Liver (tissue), 8 donors: ENCODE measurements at regions not wholly inside any gene's neighbourhood (a gene's known extent, or its start where the extent isn't known, plus 50 kb on each side); places are given as distances from the start of the nearest gene placed in this dataset.

Source experiments
- DNase-seq: peaks from one replicate; pipeline ENCODE4 v3.0.0-alpha.2; 2017; ENCODE audit warnings: low spot score
- H3K27ac ChIP-seq, 2 donors: one replicate each; pipeline ENCODE4 v1.7.0; 2013; ENCODE audit warnings: inconsistent platforms in 2 of 2, low read length in 2 of 2, control low read depth in 1 of 2, low read depth in 1 of 2, mild to moderate bottlenecking in 1 of 2
- H3K27me3 ChIP-seq, 4 donors: one replicate each; pipeline versions ENCODE4 v1.6.1 to v1.7.0; 2013; ENCODE audit warnings: low read length in 3 of 4, inconsistent platforms in 1 of 4, mild to moderate bottlenecking in 1 of 4, moderate library complexity in 1 of 4; ENCODE audit not compliant: control insufficient read depth in 4 of 4, insufficient read depth in 4 of 4
- H3K36me3 ChIP-seq, 4 donors: one replicate each; pipeline versions ENCODE4 v1.6.1 to v1.7.0; 2013; ENCODE audit warnings: low read length in 3 of 4, mild to moderate bottlenecking in 3 of 4, low read depth in 1 of 4, moderate library complexity in 1 of 4; ENCODE audit not compliant: control insufficient read depth in 4 of 4, insufficient read depth in 3 of 4
- H3K4me1 ChIP-seq, 4 donors: one replicate each; pipeline versions ENCODE4 v1.6.1 to v1.7.0; 2013; ENCODE audit warnings: low read length in 3 of 4, mild to moderate bottlenecking in 3 of 4, moderate library complexity in 1 of 4; ENCODE audit not compliant: control insufficient read depth in 4 of 4, insufficient read depth in 4 of 4
- H3K4me3 ChIP-seq, 3 donors: one replicate each; pipeline versions ENCODE4 v1.6.1 to v1.7.0; 2013; ENCODE audit warnings: low read length in 3 of 3, control low read depth in 1 of 3, low read depth in 1 of 3, mild to moderate bottlenecking in 1 of 3
- H3K9ac ChIP-seq, 2 donors: one replicate each; pipeline ENCODE4 v1.7.0; 2013; ENCODE audit warnings: low read length in 2 of 2, mild to moderate bottlenecking in 2 of 2, moderate library complexity in 2 of 2, control low read depth in 1 of 2, low read depth in 1 of 2
- H3K9me3 ChIP-seq, 4 donors: one replicate each; pipeline versions ENCODE4 v1.6.1 to v1.7.0; 2013; ENCODE audit warnings: low read length in 3 of 4; ENCODE audit not compliant: control insufficient read depth in 4 of 4
- FOXA2 ChIP-seq: IDR thresholded peaks from 2 replicates; pipeline ENCODE4 v1.6.1; 2016; ENCODE audit warnings: antibody characterized with exemption
- GABPA ChIP-seq, 2 donors: IDR thresholded peaks in 1 of 2; conservative IDR thresholded peaks in 1 of 2; 2 replicates each; pipeline ENCODE4 v1.6.1; 2016; ENCODE audit warnings: antibody characterized with exemption in 2 of 2, mild to moderate bottlenecking in 1 of 2, moderate library complexity in 1 of 2
- HNF4G ChIP-seq: IDR thresholded peaks from 2 replicates; pipeline ENCODE4 v1.6.1; 2016; ENCODE audit warnings: antibody characterized with exemption
- JUND ChIP-seq, 2 donors: IDR thresholded peaks; 2 replicates each; pipeline ENCODE4 v1.6.1; 2016; ENCODE audit warnings: antibody characterized with exemption in 2 of 2
- NR2F2 ChIP-seq: IDR thresholded peaks from 2 replicates; pipeline ENCODE4 v1.6.1; 2016; ENCODE audit warnings: antibody characterized with exemption
- RAD21 ChIP-seq, 2 donors: IDR thresholded peaks; 2 replicates each; pipeline ENCODE4 v1.6.1; 2016; ENCODE audit warnings: antibody characterized with exemption in 2 of 2, mild to moderate bottlenecking in 2 of 2
- SP1 ChIP-seq: IDR thresholded peaks from 2 replicates; pipeline ENCODE4 v1.6.1; 2018; ENCODE audit warnings: antibody characterized with exemption, mild to moderate bottlenecking
- TAF1 ChIP-seq: conservative IDR thresholded peaks from 2 replicates; pipeline ENCODE4 v1.6.1; 2016; ENCODE audit warnings: antibody characterized with exemption, mild to moderate bottlenecking
- YY1 ChIP-seq: IDR thresholded peaks from 2 replicates; pipeline ENCODE4 v1.6.1; 2016; ENCODE audit warnings: antibody characterized with exemption, mild to moderate bottlenecking
- WGBS: extraction: QIAGEN DNeasy Blood & Tissue Kit; methylation state at CpG from one replicate; pipeline ENCODE4 v1.1.7; 2013; 5-methylcytosine and 5-hydroxymethylcytosine counted together
- TF ChIP-seq, protein P1 (sequence below): IDR thresholded peaks from 2 replicates; pipeline ENCODE4 v1.6.1; 2016; ENCODE audit warnings: antibody characterized with exemption
- TF ChIP-seq, protein P2 (sequence below): fragments of 150-350 bp; IDR thresholded peaks from 2 replicates; pipeline ENCODE4 v1.5.1; 2017; ENCODE audit warnings: improper control_type of control experiment, low read depth, low read length; ENCODE audit not compliant: missing input control
- TF ChIP-seq, protein P3 (sequence below): IDR thresholded peaks from 2 replicates; pipeline ENCODE4 v1.6.1; 2016; ENCODE audit warnings: antibody characterized with exemption
- donor health status: healthy.
- donor health status: healthy.
- donor health status: healthy.
- donor health status: healthy.
- donor health status: healthy.

DNA sequence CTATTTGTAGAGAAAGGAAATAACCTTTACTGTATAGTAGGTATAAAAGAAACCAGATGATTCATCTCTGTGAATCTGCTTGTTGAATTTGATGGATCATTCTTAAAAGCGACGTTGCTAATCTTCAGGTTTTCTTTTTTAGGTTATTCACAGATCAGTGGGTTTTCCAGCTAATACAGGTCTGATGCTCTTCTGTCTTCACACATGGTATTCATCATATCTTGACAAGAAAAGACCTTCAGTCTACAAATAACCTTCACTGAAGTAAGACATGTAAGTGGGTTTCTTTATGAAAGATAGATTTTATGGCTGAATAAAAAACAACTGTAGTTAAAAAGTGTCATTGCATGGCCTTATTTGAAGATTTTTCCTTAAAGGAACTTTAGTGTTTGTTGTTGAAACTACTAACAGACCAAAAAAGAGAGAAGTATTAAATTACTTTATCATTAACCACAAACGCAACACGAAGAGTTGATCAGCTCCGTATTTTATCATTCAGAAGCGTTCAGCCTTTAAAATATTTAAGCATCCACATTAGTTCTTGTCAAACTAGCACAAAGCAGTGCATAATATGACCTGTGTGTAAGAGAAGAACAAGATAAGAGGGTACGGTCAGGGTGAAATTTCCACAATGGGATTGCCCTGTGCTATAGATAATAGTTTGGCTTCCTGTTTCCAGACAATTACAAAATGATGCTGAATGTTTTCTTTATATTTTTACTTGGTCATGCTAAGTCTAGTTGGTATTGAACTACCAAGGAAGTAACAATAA, 299.5 kb downstream of the MZT1 start:
- no peak for DNase-seq
- Histone ChIP-seq H3K4me3 (no peak overlapping the region), H3K4me1 (no peaks in the 10 kb centered on the region), H3K9me3 (no peaks in the 10 kb centered on the region), H3K36me3 (no peaks in the 10 kb centered on the region), H3K27ac (no peak overlapping the region), H3K9ac (no peak overlapping the region), H3K27me3 (no peaks in the 10 kb centered on the region)
- 82% methylated on average over 7 of the region's 7 CpGs for WGBS
- TF ChIP-seq, protein P1, sequence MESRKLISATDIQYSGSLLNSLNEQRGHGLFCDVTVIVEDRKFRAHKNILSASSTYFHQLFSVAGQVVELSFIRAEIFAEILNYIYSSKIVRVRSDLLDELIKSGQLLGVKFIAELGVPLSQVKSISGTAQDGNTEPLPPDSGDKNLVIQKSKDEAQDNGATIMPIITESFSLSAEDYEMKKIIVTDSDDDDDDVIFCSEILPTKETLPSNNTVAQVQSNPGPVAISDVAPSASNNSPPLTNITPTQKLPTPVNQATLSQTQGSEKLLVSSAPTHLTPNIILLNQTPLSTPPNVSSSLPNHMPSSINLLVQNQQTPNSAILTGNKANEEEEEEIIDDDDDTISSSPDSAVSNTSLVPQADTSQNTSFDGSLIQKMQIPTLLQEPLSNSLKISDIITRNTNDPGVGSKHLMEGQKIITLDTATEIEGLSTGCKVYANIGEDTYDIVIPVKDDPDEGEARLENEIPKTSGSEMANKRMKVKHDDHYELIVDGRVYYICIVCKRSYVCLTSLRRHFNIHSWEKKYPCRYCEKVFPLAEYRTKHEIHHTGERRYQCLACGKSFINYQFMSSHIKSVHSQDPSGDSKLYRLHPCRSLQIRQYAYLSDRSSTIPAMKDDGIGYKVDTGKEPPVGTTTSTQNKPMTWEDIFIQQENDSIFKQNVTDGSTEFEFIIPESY = no peak
- TF ChIP-seq FOXA2 (no peak), NR2F2 (no peak), GABPA (IDR thresholded peaks at IDR 0.05 in 1 of 2, conservative IDR thresholded peaks at IDR 0.05 in 1 of 2) (no peak), HNF4G (no peak), JUND (IDR thresholded peaks at IDR 0.05) (no peak)
- TF ChIP-seq, protein P2, sequence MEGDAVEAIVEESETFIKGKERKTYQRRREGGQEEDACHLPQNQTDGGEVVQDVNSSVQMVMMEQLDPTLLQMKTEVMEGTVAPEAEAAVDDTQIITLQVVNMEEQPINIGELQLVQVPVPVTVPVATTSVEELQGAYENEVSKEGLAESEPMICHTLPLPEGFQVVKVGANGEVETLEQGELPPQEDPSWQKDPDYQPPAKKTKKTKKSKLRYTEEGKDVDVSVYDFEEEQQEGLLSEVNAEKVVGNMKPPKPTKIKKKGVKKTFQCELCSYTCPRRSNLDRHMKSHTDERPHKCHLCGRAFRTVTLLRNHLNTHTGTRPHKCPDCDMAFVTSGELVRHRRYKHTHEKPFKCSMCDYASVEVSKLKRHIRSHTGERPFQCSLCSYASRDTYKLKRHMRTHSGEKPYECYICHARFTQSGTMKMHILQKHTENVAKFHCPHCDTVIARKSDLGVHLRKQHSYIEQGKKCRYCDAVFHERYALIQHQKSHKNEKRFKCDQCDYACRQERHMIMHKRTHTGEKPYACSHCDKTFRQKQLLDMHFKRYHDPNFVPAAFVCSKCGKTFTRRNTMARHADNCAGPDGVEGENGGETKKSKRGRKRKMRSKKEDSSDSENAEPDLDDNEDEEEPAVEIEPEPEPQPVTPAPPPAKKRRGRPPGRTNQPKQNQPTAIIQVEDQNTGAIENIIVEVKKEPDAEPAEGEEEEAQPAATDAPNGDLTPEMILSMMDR = no peak

DNA sequence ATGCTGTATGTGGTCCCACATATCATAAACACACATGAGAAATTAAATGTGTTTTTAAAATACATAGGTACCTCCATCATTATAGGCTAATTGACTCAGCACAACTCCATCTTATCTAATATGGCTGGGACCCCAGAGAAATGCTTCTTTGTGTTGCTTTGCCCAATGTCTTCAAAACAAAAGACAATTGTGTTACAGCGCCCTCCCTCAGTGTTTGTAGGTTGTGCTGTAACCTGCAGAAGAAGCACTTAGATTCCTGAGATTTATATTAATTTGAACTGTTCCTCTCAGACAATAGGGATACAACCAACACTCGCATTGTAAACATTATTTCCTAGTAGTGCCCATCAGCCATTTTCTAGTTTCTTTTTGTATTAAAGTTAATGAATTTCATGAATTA, 303.4 kb downstream of the MZT1 start:
- Histone ChIP-seq H3K4me1 (no peaks in the 10 kb centered on the region), H3K27me3 (no peaks in the 10 kb centered on the region), H3K36me3 (no peaks in the 10 kb centered on the region), H3K9me3 (no peaks in the 10 kb centered on the region), H3K9ac (no peak overlapping the region), H3K4me3 (no peak overlapping the region), H3K27ac (no peak overlapping the region)
- DNase-seq = no peak
- 82% methylated on average over 2 of the region's 2 CpGs for WGBS
- TF ChIP-seq, protein P3, sequence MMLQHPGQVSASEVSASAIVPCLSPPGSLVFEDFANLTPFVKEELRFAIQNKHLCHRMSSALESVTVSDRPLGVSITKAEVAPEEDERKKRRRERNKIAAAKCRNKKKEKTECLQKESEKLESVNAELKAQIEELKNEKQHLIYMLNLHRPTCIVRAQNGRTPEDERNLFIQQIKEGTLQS = no peak
- no peak for TF ChIP-seq NR2F2
- TF ChIP-seq FOXA2 = no peak
- TF ChIP-seq YY1 = no peak
- TF ChIP-seq HNF4G = no peak
- TF ChIP-seq JUND (IDR thresholded peaks at IDR 0.05) = no peak
- TF ChIP-seq, protein P2 = no peak
- TF ChIP-seq, protein P1 = no peak
- TF ChIP-seq SP1 = no peak
- TF ChIP-seq TAF1 = no peak
- no peak for TF ChIP-seq RAD21 (IDR thresholded peaks at IDR 0.05)
